Transverse colon (tissue), 3 donors: ENCODE measurements at regions not wholly inside any gene's neighbourhood (a gene's known extent, or its start where the extent isn't known, plus 50 kb on each side); places are given as distances from the start of the nearest gene placed in this dataset.

Experiments
- POLR2A ChIP-seq: fragments of 450-650 bp; IDR thresholded peaks from one replicate; pipeline ENCODE4 v1.6.1; 2016; ENCODE audit warnings: antibody characterized with exemption, mild to moderate bottlenecking, moderate library complexity
- TF ChIP-seq, protein P1 (sequence below), 5 experiments: fragments of 200-600 bp in 3 of 5; fragments of 450-650 bp in 2 of 5; sonication (generic) in 3 of 5; IDR thresholded peaks; 1 replicate in 2 of 5; 2 replicates in 3 of 5; pipeline ENCODE4 v1.5.1; 2016 to 2017; ENCODE audit warnings: antibody characterized with exemption in 5 of 5, inconsistent platforms in 3 of 5, mild to moderate bottlenecking in 2 of 5, moderate library complexity in 1 of 5

DNA sequence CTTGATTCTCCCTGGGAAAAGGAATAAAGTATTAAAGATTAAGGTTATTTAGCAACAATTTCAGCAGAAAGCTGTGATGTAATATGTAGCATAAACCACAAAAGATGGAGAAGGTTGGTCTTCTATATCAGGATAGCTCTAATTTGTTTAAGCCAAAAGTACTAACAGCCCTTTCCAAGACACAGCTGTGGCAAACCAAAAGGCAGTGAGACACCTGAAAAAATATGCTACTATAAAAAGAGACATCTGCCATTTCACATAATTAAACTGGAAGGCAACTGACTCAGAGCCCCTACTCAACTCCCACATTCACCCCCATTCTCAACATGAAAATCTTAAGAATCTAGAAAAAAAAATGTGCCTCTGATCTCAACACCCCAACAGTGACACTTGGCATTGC is 390.2 kb upstream of the PRICKLE1 start:
- no peak for TF ChIP-seq POLR2A
- TF ChIP-seq, protein P1, sequence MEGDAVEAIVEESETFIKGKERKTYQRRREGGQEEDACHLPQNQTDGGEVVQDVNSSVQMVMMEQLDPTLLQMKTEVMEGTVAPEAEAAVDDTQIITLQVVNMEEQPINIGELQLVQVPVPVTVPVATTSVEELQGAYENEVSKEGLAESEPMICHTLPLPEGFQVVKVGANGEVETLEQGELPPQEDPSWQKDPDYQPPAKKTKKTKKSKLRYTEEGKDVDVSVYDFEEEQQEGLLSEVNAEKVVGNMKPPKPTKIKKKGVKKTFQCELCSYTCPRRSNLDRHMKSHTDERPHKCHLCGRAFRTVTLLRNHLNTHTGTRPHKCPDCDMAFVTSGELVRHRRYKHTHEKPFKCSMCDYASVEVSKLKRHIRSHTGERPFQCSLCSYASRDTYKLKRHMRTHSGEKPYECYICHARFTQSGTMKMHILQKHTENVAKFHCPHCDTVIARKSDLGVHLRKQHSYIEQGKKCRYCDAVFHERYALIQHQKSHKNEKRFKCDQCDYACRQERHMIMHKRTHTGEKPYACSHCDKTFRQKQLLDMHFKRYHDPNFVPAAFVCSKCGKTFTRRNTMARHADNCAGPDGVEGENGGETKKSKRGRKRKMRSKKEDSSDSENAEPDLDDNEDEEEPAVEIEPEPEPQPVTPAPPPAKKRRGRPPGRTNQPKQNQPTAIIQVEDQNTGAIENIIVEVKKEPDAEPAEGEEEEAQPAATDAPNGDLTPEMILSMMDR (IDR thresholded peaks at IDR 0.05) = no peak
